NCI-H2081 treated with DMSO at 0.1 percent for 48 hours (cell line): ENCODE measurements at regions not wholly inside any gene's neighbourhood (a gene's known extent, or its start where the extent isn't known, plus 50 kb on each side); places are given as distances from the start of the nearest gene placed in this dataset.

ENCODE experiments used
- DNase-seq: peaks from one replicate; lab custom pipeline; 2025; lab: John Stamatoyannopoulos, UW

DNA sequence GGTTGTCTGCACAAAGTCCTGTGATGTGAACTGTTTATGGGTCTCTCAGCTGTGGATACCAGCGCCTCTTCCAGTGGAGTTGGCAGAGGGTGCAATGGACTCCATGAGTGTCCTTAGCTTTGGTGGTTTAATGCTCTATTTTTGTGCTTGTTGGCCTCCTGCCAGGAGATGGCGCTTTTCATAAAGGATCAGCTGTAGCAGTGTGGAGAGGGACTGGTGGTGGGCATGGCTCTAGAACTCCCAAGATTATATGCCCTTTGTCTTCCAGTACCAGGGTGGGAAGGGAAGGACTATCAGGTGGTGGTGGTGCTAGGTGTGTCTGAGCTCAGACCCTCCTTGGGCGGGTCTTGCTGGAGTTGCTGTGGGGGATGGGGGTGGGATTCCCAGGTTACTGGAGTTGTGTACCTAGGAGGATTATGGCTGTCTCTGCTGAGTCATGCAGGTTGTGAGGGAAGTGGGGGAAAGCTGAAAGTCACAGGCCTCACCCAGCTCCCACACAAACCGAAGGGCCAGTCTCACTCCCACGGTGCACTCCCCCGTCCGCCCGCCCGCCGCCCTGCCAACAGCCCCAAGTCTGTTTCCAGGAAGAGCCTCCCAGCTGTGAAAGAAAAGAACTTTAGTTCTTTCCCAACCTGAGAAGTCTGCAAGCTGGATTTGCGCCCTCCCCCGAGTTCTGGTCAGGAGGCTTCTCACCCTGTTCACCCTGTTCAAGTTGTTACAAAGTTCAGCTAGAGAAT is 108.1 kb downstream of the MARCO start:
- peak; percentile 2 for DNase-seq
